HepG2 (cell line): ENCODE measurements at regions not wholly inside any gene's neighbourhood (a gene's known extent, or its start where the extent isn't known, plus 50 kb on each side); places are given as distances from the start of the nearest gene placed in this dataset.

ENCODE experiments used
- ATAC-seq: fragments of 200-7000 bp; cut with Tn5 transposase; 3 replicates; pipeline ENCODE4 v1.9.1; 2020; ENCODE audit warnings: mild to moderate bottlenecking, moderate library complexity
- BruUV-seq: library from RNA; stranded (reverse); fragments of 400-500 nt; replicated peaks from 2 replicates; lab custom pipeline; 2021; lab: Mats Ljungman, UMichigan
- CTCF ChIA-PET: fragments of 300-600 bp; formaldehyde crosslinking; extraction: SDS; loops from one replicate; lab custom pipeline; 2021; ENCODE audit warnings: low total read pairs, inconsistent platforms, low intra/inter-chr PET ratio; lab: Yijun Ruan, JAX
- POLR2A ChIA-PET: fragments of 350-600 bp; sonication (Branson Sonifier 250); formaldehyde crosslinking; loops from one replicate; lab custom pipeline; 2020; ENCODE audit warnings: antibody characterized with exemption, inconsistent platforms; lab: Yijun Ruan, JAX
- DNase-seq: peaks from one replicate; pipeline ENCODE4 v3.0.0-alpha.2; 2015; ENCODE audit warnings: low spot score
- FAIRE-seq: peaks from 3 replicates; lab custom pipeline; 2011; peaks lifted over from hg19 to GRCh38; lab: Jason Lieb, UNC
- H2AFZ ChIP-seq: one replicate; pipeline ENCODE4 v1.6.1; 2011; ENCODE audit warnings: low read length, inconsistent platforms
- H3K27ac ChIP-seq: fragments of 300-600 bp; 3 replicates; pipeline ENCODE4 v1.8.0; 2011; ENCODE audit warnings: mixed run types, mild to moderate bottlenecking, mixed read lengths, low read length, inconsistent platforms; ENCODE audit not compliant: insufficient read depth; ENCODE audit errors: extremely low read length
- H3K27me3 ChIP-seq, 2 experiments: fragments of 200-600 bp in 1 of 2; 2 replicates in 1 of 2; 3 replicates in 1 of 2; pipeline versions ENCODE4 v1.6.0 to v1.8.0; 2011; ENCODE audit warnings: low read length in 2 of 2, mild to moderate bottlenecking in 2 of 2, moderate library complexity in 2 of 2, inconsistent platforms in 1 of 2; ENCODE audit not compliant: insufficient read depth in 2 of 2, control insufficient read depth in 1 of 2
- H3K36me3 ChIP-seq, 2 experiments: fragments of 200-600 bp in 1 of 2; replicated peaks in 1 of 2; 2 replicates in 1 of 2; 3 replicates in 1 of 2; pipeline versions ENCODE4 v1.5.1 to v1.8.0; 2011; ENCODE audit warnings: low read length in 2 of 2, inconsistent platforms in 1 of 2; ENCODE audit not compliant: insufficient read depth in 2 of 2, control insufficient read depth in 1 of 2
- H3K4me1 ChIP-seq: 2 replicates; pipeline ENCODE4 v1.5.1; 2012; ENCODE audit warnings: low read length, inconsistent platforms; ENCODE audit not compliant: insufficient read depth
- H3K4me2 ChIP-seq: 2 replicates; pipeline ENCODE4 v1.6.0; 2011; ENCODE audit warnings: low read depth, low read length, inconsistent platforms
- H3K4me3 ChIP-seq, 3 experiments: fragments of 200-600 bp in 1 of 3; sonication (generic), shearing (Covaris generic) in 1 of 3; replicated peaks in 1 of 3; 2 replicates each; pipeline ENCODE4 v1.5.1; 2011 to 2016; ENCODE audit warnings: low read length in 3 of 3, inconsistent platforms in 2 of 3, low read depth in 2 of 3, mild to moderate bottlenecking in 2 of 3, control low read depth in 1 of 3, mixed read lengths in 1 of 3; ENCODE audit not compliant: insufficient read depth in 1 of 3
- H3K79me2 ChIP-seq: one replicate; pipeline ENCODE4 v1.6.1; 2011; ENCODE audit warnings: low read length, inconsistent platforms; ENCODE audit not compliant: insufficient read depth
- H3K9ac ChIP-seq: 2 replicates; pipeline ENCODE4 v1.6.0; 2011; ENCODE audit warnings: mild to moderate bottlenecking, low read depth, low read length, inconsistent platforms; ENCODE audit not compliant: insufficient read depth
- H3K9me3 ChIP-seq: 2 replicates; pipeline ENCODE4 v1.5.1; 2012; ENCODE audit warnings: mild to moderate bottlenecking, low read length
- H4K20me1 ChIP-seq: 2 replicates; pipeline ENCODE4 v1.6.0; 2011; ENCODE audit warnings: inconsistent platforms, mild to moderate bottlenecking, low read length, moderate library complexity; ENCODE audit not compliant: insufficient read depth
- ARID4A ChIP-seq: sonication (generic); formaldehyde crosslinking; IDR thresholded peaks from 2 replicates; pipeline ENCODE4 v1.5.0; 2020; ENCODE audit warnings: mild to moderate bottlenecking, missing genetic modification reagents, borderline replicate concordance
- ATF2 ChIP-seq: sonication (generic); formaldehyde crosslinking; IDR thresholded peaks from 2 replicates; pipeline ENCODE4 v1.4.0; 2020; ENCODE audit warnings: missing genetic modification reagents
- CBFB ChIP-seq: sonication (generic); formaldehyde crosslinking; IDR thresholded peaks from 2 replicates; pipeline ENCODE4 v1.4.0; 2020; ENCODE audit warnings: missing genetic modification reagents
- EP300 ChIP-seq, 3 experiments: sonication (generic) in 1 of 3; formaldehyde crosslinking in 1 of 3; IDR thresholded peaks; 2 replicates each; pipeline versions ENCODE4 v1.5.1 to v1.6.1; 2011 to 2020; ENCODE audit warnings: low read depth in 2 of 3, low read length in 2 of 3, borderline replicate concordance in 1 of 3, improper control_type of control experiment in 1 of 3, mild to moderate bottlenecking in 1 of 3, missing genetic modification reagents in 1 of 3, moderate library complexity in 1 of 3
- MED13 ChIP-seq: sonication (generic); formaldehyde crosslinking; IDR thresholded peaks from 2 replicates; pipeline ENCODE4 v1.5.0; 2020; ENCODE audit warnings: missing genetic modification reagents
- NR2F6 ChIP-seq, 2 experiments: IDR thresholded peaks; 2 replicates each; pipeline ENCODE4 v1.6.1; 2016; ENCODE audit warnings: antibody characterized with exemption in 1 of 2, mild to moderate bottlenecking in 1 of 2
- POLR2AphosphoS5 ChIP-seq: IDR thresholded peaks from 2 replicates; pipeline ENCODE4 v1.6.1; 2012; ENCODE audit warnings: low read depth, low read length
- SP1 ChIP-seq, 2 experiments: fragments of 450-650 bp in 1 of 2; sonication (generic) in 1 of 2; formaldehyde crosslinking in 1 of 2; IDR thresholded peaks; 2 replicates each; pipeline versions ENCODE4 v1.4.0 to v1.6.1; 2016 to 2020; ENCODE audit warnings: missing genetic modification reagents in 1 of 2
- TOE1 ChIP-seq: sonication (generic); formaldehyde crosslinking; IDR thresholded peaks from 2 replicates; pipeline ENCODE4 v1.4.0; 2020; ENCODE audit warnings: mild to moderate bottlenecking, missing genetic modification reagents
- YEATS4 ChIP-seq: sonication (generic); formaldehyde crosslinking; IDR thresholded peaks from 2 replicates; pipeline ENCODE4 v1.4.0; 2020; ENCODE audit warnings: missing genetic modification reagents, borderline replicate concordance
- ZC3H4 ChIP-seq: sonication (generic); formaldehyde crosslinking; IDR thresholded peaks from 2 replicates; pipeline ENCODE4 v1.4.0; 2020; ENCODE audit warnings: missing genetic modification reagents, borderline replicate concordance
- ZNF138 ChIP-seq: sonication (generic); formaldehyde crosslinking; IDR thresholded peaks from 2 replicates; pipeline ENCODE4 v1.5.0; 2020; ENCODE audit warnings: mild to moderate bottlenecking, low read depth, missing genetic modification reagents
- ZNF256 ChIP-seq: sonication (generic); formaldehyde crosslinking; conservative IDR thresholded peaks from 2 replicates; pipeline ENCODE4 v1.4.0; 2020; ENCODE audit warnings: missing genetic modification reagents
- ZNF275 ChIP-seq: sonication (generic); formaldehyde crosslinking; IDR thresholded peaks from 2 replicates; pipeline ENCODE4 v1.8.0; 2022; ENCODE audit warnings: missing genetic modification reagents, mild to moderate bottlenecking, inconsistent platforms, borderline replicate concordance
- ZNF550 ChIP-seq: sonication (generic); formaldehyde crosslinking; IDR thresholded peaks from 2 replicates; pipeline ENCODE4 v1.4.0; 2020; ENCODE audit warnings: mild to moderate bottlenecking, missing genetic modification reagents, borderline replicate concordance
- ZNF607 ChIP-seq: sonication (generic); formaldehyde crosslinking; IDR thresholded peaks from 2 replicates; pipeline ENCODE4 v1.5.1; 2020; ENCODE audit warnings: missing genetic modification reagents, mild to moderate bottlenecking, borderline replicate concordance
- ZNF737 ChIP-seq: sonication (generic); formaldehyde crosslinking; IDR thresholded peaks from 2 replicates; pipeline ENCODE4 v1.5.0; 2020; ENCODE audit warnings: missing genetic modification reagents, mild to moderate bottlenecking, borderline replicate concordance
- WGBS: methylation state at CpG from one replicate; pipeline ENCODE4 v1.1.6; 2017; ENCODE audit warnings: low lambda C conversion rate; 5-methylcytosine and 5-hydroxymethylcytosine counted together
- in situ Hi-C: cut with HindIII; loops from 2 replicates; pipeline ENCODE4 v1.10.0; 2017; ENCODE audit warnings: low pct_unique_long_range_greater_than_20kb; ENCODE audit not compliant: extremely low pct_ligation_motif_present
- intact Hi-C: fragments of 100-400 bp; cut with micrococcal nuclease; formaldehyde crosslinking; loops from one replicate; pipeline ENCODE4 v1.10.0; 2022; ENCODE audit not compliant: unreplicated experiment

GRCh38 chr9:113775749-113776148, 100.4 kb upstream of the ZNF618 start:
- Histone ChIP-seq H3K4me1 (no peaks in the 10 kb centered on the region), H3K27me3 (peaks cover 0 to 15% of the 10 kb centered on the region in 2 experiments; a peak in 2 of 5 replicates), H3K4me3 (no peak overlapping the region), H3K4me2 (no peak overlapping the region), H3K36me3 (no peaks in the 10 kb centered on the region)
- BruUV-seq = no TSS peak
- DNase-seq (no peak), ATAC-seq (no peak)
- intact Hi-C loops = no loop called here
- TF ChIP-seq SP1 (IDR thresholded peaks at IDR 0.05) (no peak), SP1 (CRISPR knock-in tag; IDR thresholded peaks at IDR 0.05) (no peak), ZNF550 (CRISPR knock-in tag) (no peak), ZC3H4 (CRISPR knock-in tag) (no peak), CBFB (CRISPR knock-in tag) (no peak), ZNF256 (CRISPR knock-in tag) (no peak), POLR2AphosphoS5 (no peak), ZNF737 (CRISPR knock-in tag) (no peak), NR2F6 (IDR thresholded peaks at IDR 0.05) (no peak), NR2F6 (CRISPR knock-in tag; IDR thresholded peaks at IDR 0.05) (no peak), ZNF607 (no peak), ATF2 (no peak), ZNF275 (CRISPR knock-in tag) (no peak), ARID4A (no peak), ZNF138 (no peak), TOE1 (CRISPR knock-in tag) (no peak), EP300 (IDR thresholded peaks at IDR 0.05; ENCODE audit: low read depth in 2 of 2, low read length in 2 of 2) (no peak), EP300 (CRISPR knock-in tag; IDR thresholded peaks at IDR 0.05; ENCODE audit: borderline replicate concordance) (no peak), MED13 (no peak), YEATS4 (CRISPR knock-in tag) (no peak)
- TF ChIP-seq, all 625 proteins: peak for 0
- ChIA-PET POLR2A (no interaction called here), CTCF (no interaction called here)
- Histone ChIP-seq H3K9ac (no peak overlapping the region), H2AFZ (no peak overlapping the region), H4K20me1 (no peaks in the 10 kb centered on the region), H3K27ac (no peak overlapping the region), H3K79me2 (no peaks in the 10 kb centered on the region), H3K9me3 (no peaks in the 10 kb centered on the region)
- in situ Hi-C loops = no loop called here
- no peak for FAIRE-seq
- 0% methylated on average over 2 of the region's 3 CpGs for WGBS
